ENCODE measurements at regions not wholly inside any gene's neighbourhood (a gene's known extent, or its start where the extent isn't known, plus 50 kb on each side); places are given as distances from the start of the nearest gene placed in this dataset.

DNA sequence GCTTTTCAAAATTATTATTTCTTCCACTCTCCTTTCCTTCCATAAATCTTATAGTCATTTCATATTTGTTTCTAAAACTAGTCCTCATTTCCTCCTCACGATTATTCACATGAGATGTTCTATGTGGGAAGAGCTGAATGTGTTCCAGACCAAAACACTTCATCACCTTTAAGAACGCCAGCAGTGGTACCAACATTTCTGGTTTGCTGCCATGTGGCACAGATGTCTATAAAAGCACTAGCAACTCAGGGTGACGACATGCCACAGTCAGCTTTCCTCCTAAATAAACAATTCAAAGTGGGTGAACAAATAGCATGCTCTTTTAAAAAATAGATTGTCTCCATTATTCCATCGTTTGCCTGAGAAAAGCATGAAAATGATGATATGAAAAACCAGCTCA lies 1217.8 kb upstream of the ADGRL2 start:
- TF ChIP-seq, protein P1, sequence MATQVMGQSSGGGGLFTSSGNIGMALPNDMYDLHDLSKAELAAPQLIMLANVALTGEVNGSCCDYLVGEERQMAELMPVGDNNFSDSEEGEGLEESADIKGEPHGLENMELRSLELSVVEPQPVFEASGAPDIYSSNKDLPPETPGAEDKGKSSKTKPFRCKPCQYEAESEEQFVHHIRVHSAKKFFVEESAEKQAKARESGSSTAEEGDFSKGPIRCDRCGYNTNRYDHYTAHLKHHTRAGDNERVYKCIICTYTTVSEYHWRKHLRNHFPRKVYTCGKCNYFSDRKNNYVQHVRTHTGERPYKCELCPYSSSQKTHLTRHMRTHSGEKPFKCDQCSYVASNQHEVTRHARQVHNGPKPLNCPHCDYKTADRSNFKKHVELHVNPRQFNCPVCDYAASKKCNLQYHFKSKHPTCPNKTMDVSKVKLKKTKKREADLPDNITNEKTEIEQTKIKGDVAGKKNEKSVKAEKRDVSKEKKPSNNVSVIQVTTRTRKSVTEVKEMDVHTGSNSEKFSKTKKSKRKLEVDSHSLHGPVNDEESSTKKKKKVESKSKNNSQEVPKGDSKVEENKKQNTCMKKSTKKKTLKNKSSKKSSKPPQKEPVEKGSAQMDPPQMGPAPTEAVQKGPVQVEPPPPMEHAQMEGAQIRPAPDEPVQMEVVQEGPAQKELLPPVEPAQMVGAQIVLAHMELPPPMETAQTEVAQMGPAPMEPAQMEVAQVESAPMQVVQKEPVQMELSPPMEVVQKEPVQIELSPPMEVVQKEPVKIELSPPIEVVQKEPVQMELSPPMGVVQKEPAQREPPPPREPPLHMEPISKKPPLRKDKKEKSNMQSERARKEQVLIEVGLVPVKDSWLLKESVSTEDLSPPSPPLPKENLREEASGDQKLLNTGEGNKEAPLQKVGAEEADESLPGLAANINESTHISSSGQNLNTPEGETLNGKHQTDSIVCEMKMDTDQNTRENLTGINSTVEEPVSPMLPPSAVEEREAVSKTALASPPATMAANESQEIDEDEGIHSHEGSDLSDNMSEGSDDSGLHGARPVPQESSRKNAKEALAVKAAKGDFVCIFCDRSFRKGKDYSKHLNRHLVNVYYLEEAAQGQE (IDR thresholded peaks at IDR 0.05; ENCODE audit: insufficient replicate concordance, low read depth), result no peak
- no peak for TF ChIP-seq POLR2AphosphoS5 (IDR thresholded peaks at IDR 0.05; ENCODE audit: low read depth)
- TF ChIP-seq GABPA (IDR thresholded peaks at IDR 0.05; ENCODE audit: low read depth), result no peak
- TF ChIP-seq SPI1 (IDR thresholded peaks at IDR 0.05; ENCODE audit: borderline replicate concordance, low read depth), result no peak
- TF ChIP-seq, protein P2, sequence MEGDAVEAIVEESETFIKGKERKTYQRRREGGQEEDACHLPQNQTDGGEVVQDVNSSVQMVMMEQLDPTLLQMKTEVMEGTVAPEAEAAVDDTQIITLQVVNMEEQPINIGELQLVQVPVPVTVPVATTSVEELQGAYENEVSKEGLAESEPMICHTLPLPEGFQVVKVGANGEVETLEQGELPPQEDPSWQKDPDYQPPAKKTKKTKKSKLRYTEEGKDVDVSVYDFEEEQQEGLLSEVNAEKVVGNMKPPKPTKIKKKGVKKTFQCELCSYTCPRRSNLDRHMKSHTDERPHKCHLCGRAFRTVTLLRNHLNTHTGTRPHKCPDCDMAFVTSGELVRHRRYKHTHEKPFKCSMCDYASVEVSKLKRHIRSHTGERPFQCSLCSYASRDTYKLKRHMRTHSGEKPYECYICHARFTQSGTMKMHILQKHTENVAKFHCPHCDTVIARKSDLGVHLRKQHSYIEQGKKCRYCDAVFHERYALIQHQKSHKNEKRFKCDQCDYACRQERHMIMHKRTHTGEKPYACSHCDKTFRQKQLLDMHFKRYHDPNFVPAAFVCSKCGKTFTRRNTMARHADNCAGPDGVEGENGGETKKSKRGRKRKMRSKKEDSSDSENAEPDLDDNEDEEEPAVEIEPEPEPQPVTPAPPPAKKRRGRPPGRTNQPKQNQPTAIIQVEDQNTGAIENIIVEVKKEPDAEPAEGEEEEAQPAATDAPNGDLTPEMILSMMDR (IDR thresholded peaks at IDR 0.05; ENCODE audit: insufficient read depth, low read length), result no peak
- Histone ChIP-seq H3K27ac (replicated peaks) (no peak overlapping the region), H3K27me3 (ENCODE audit: insufficient read depth, poor library complexity, severe bottlenecking) (no peaks in the 10 kb centered on the region), H3K4me3 (replicated peaks; ENCODE audit: insufficient read depth, low read length) (no peak overlapping the region)
- no peak for DNase-seq (ENCODE audit: low read depth in 1 of 2, low spot score in 1 of 2)

DNA sequence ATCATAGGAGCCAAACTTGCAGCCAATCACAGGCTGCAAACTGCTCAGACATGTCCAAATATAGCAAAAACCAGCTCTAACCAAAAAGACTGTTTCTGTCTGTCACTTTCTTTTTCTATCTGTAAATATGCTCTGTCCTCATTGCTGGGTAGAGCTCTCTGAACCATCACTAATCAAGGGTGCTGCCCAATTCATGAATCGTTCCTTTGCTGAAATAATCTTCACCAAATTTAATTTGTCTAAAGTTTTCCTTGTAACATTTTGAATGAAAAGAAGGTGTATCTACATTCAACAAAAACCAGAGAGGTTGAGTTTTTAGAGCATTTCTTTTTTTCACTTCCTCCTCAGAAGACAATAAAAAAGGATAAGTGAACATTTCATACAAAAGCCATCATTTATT lies 1221.7 kb upstream of the ADGRL2 start:
- Histone ChIP-seq H3K27ac (replicated peaks) (no peak overlapping the region), H3K4me3 (replicated peaks; ENCODE audit: insufficient read depth, low read length) (no peak overlapping the region), H3K27me3 (ENCODE audit: insufficient read depth, poor library complexity, severe bottlenecking) (no peaks in the 10 kb centered on the region)
- TF ChIP-seq GABPA (IDR thresholded peaks at IDR 0.05; ENCODE audit: low read depth) (no peak), POLR2AphosphoS5 (IDR thresholded peaks at IDR 0.05; ENCODE audit: low read depth) (no peak), SPI1 (IDR thresholded peaks at IDR 0.05; ENCODE audit: borderline replicate concordance, low read depth) (no peak)
- TF ChIP-seq, protein P1 (IDR thresholded peaks at IDR 0.05; ENCODE audit: insufficient replicate concordance, low read depth), result no peak
- TF ChIP-seq, protein P2 (IDR thresholded peaks at IDR 0.05; ENCODE audit: insufficient read depth, low read length), result no peak
- no peak for DNase-seq (ENCODE audit: low read depth in 1 of 2, low spot score in 1 of 2)

DNA sequence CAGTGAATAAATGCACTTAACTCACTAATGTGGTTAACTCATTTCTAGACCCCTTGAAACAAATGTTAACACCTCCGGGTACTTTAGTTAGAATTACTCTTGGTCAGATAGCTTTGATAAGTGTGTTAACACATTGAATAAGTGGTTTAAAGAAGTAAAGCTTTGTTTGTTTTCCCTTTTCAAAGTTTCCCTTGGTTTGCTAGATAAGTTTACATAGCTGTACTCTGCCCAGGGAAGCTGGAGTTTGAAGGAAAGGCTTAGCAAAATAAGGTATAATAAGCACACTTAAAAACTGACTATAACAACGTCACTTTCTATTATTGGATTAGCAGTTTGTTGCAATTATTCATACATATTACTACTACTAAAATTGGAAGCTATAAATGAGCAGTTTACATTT lies 1233.9 kb upstream of the ADGRL2 start:
- no peak overlapping the region for H3K27ac ChIP-seq (replicated peaks)
- no peak overlapping the region for H3K4me3 ChIP-seq (replicated peaks; ENCODE audit: insufficient read depth, low read length)
- no peak for TF ChIP-seq POLR2AphosphoS5 (IDR thresholded peaks at IDR 0.05; ENCODE audit: low read depth)
- TF ChIP-seq GABPA (IDR thresholded peaks at IDR 0.05; ENCODE audit: low read depth), result no peak
- TF ChIP-seq, protein P2 (IDR thresholded peaks at IDR 0.05; ENCODE audit: insufficient read depth, low read length), result no peak
- no peak for TF ChIP-seq SPI1 (IDR thresholded peaks at IDR 0.05; ENCODE audit: borderline replicate concordance, low read depth)
- TF ChIP-seq, protein P1 (IDR thresholded peaks at IDR 0.05; ENCODE audit: insufficient replicate concordance, low read depth), result no peak
- no peak for DNase-seq (ENCODE audit: low read depth in 1 of 2, low spot score in 1 of 2)
- H3K27me3 ChIP-seq (ENCODE audit: insufficient read depth, poor library complexity, severe bottlenecking), result no peaks in the 10 kb centered on the region
